CD4-positive, alpha-beta T cell treated with Interleukin-15 for 4 hours (primary cell): ENCODE measurements at regions not wholly inside any gene's neighbourhood (a gene's known extent, or its start where the extent isn't known, plus 50 kb on each side); places are given as distances from the start of the nearest gene placed in this dataset.
A peak's percentile ranks its signal among the peaks of the same experiment; 100 is the strongest.

Experiments
- DNase-seq: peaks from one replicate; pipeline ENCODE4 v3.0.0-alpha.2; 2020; ENCODE audit warnings: low spot score

DNA sequence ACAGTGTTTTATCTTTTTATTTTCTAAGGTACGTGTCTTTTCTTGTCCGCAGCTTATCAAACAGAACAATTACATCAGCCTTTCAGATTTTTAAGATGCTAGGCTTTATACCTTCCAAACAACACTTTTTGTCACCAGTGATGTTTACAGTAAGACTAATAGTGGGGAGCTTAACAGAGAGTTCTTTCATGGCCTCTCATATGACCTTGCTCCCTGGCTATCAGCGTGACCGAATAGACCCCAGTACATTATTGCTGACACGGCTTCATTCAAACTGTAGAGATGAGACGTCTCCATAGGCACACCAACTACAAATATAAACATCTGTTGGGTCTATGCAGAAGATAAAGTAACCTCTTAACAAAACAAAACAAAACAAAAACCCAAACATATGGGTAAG is 477.6 kb upstream of the KCNMB2 start:
- DNase-seq = no peak

DNA sequence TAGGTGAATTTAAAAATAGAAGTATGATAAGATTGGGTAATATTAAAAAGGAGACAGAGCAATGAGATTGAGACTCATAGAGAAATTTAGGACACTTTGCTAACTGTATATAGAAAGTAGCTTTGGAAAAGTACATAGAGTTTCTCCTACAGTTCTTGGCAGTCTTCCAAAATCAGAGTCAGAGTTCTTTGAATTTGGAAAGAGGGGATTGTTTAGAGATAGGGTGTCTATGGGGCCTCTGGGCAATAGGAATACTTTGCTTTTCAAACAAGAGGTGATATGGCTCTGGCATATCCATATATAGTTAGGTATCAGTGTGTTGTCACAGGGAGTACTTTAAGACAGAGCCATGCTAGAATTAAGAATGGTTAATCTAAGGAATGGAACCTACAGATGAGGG is 477.1 kb upstream of the KCNMB2 start:
- DNase-seq = no peak

DNA sequence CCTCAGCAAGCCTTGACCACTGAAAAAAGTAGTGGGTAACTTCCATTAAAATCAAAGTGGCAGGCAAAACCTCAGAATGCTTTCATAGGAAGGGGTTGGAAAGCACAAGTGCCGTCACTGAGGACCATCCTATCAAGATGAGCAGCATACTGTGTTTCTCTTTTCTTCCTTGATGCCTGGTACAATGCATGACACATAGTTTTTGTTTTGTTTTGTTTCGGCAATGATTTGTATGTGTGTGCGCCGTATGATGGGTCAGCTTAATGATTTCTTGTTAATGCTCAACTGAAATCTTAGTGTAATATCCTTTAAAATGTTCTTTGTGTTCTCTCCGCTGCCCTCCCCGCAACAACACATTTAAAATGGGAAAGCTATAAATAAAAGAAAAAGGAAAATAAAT is 476.4 kb upstream of the KCNMB2 start:
- no peak for DNase-seq

DNA sequence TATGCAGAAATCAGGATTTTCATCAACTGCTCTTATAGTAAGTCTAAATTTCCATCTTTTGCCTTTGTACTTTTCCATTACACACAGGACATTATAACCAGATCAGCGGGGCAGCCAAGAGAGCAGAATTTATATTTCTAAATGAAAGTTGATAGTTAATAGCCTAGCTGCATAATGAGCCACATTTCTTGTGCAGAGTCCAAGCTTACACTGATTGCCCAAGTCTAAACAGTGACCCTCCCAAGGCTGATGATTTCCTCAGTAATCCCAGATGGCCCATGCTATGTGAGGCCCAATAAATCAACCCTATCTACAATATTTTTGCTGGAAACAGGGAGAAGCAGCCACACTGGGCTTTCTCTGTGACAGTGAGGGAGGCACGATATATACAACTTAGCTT is 475.8 kb upstream of the KCNMB2 start:
- no peak for DNase-seq

DNA sequence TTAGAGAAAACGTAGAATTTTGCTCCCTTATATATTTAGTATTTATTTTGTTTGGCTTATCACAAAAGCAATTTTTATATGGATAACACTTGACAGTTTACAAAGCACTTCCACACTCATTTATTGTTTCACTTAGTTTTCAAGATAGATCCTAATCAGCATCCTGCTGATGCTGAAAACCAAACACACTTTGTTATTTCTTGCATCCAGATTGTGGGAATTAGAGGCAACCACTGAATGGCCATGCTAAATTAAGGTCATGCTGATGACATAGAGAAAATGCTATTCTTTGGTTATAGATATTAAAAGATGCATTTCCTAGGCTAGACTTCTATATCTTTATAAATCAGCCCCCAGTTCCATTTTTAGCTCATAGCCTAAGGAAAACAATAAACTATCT is 474.1 kb upstream of the KCNMB2 start:
- DNase-seq = no peak

DNA sequence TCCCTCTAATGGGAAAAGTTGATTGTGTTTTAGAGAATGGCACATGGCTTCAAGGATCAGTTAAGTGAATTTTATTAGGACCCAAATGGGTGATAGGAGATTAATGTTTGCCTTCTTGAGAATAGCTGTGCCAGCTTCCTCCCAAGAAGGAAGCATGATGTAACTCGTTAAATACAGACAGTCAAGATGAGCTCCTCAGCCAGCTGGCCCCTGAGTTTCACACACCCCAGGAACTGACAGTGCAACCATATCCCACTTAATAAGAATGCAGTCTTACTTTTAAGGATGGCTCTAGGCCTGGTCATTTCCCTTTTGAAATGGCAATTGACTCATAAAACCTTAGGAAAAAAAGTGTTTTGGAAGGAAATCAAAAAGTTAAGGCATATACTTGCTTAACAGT is 472.8 kb upstream of the KCNMB2 start:
- DNase-seq = no peak

DNA sequence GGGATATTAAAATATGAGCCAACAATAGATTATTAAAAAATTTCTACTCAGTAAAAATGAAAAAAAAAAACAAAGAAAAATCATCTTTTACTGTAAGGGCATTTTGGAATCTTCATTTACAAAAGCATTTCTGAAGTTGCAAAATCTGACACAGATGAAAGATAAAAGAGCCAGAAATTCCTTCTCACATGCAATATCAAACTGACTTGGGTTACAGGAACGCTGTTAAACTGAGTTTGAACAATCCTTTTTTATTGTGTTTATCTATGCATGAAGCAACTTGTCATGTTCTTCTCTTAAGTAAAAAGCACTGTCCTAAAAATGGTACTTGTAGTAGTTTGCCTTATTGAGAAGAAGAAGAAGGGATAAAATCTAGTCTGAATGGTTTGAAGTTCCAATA is 468.5 kb upstream of the KCNMB2 start:
- DNase-seq = no peak

DNA sequence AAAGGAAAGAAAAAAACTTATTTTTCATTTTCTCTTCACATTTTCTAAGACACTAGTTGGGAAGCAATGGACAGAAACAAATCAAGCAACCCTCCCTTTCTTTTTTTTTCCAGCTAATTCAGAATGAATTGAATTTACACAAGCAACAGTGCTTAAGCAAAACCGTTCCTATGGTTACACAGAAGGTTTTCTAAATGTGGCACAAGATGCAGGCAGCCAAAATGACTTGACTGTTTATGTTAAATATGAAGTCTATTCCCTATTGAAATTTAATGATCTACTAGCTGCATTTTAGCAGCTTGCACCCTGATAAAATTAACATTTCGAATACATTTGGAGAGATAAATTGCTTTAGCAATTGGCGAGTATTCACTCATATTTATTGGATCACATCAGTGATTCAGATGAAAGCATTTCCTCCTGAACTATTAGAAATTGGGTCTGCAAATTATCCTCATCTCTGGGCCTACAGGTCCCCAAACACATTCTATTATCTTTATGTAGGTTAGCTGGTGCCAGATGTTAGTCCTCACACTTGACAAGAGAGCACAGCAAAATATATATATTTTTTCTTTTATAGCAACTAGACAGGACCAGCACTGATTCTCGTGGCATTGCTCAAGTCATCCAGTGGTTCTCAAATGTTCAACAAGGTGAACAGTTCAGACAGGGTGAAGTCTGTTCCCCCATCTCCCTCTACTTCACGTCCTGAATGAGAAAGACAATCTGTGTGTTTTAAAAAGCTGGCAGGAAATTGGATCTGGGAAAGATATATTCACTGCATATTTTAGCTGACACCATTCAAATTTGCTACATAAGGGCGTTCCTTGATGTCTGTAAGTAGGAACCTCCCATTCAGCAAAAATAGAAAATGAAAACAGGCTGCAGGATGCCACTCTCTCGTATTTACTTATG is 463.6 kb upstream of the KCNMB2 start:
- DNase-seq = no peak

DNA sequence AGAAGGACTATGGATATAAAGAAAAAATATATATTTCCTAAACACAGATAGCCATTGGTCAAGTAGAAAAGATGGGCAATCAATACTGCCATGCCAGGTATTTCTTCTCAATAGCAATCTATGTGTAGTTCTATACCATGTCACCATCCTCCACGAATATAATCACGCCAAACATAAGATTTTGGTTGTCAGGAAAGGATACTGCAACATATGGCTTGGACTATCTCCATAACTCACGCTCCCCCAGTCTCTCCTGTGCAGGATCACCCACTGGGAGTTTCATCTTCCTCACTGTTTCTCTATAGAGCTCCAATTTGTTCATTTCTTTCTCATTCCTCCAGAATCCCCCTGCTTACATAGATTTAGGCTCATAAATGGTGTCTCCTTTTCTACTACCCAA is 462.9 kb upstream of the KCNMB2 start:
- DNase-seq = no peak

DNA sequence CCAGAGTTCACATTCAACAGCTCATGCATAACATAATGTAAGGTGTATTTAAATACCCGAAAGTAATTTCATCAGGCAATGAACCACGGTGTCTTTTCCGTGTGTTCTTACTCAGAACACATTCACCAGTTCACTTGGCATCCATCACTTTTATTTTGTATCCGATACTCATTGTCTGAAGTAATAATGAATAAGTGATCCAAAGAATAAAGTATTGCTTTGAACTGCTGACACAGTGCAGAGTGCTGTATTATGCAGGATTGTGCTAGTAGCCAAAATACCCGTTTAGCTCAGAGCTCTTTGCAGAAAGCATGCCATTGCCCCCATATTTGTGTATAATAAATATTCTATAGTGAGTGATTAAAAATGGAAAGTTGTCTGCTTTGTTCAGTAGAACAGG is 460.9 kb upstream of the KCNMB2 start:
- no peak for DNase-seq

DNA sequence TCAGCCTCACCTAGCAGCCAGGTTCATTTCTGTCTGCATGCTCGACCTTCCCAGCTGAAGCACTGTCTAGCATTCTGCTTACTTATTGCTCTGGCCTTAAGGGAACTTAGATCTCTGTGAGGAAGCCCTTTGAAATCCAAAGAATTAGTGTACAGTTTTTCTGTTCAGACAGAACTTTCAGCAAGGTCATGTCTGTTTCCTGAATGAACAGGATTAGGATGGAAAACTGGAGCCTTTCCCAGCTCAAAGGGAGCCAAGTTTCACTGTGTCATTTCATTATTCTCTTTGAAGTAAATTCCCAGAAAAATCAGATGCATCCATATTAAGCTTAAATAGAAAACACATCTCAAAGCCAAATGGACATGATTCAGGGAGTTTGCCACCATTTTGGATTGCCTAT is 457.3 kb upstream of the KCNMB2 start:
- no peak for DNase-seq

DNA sequence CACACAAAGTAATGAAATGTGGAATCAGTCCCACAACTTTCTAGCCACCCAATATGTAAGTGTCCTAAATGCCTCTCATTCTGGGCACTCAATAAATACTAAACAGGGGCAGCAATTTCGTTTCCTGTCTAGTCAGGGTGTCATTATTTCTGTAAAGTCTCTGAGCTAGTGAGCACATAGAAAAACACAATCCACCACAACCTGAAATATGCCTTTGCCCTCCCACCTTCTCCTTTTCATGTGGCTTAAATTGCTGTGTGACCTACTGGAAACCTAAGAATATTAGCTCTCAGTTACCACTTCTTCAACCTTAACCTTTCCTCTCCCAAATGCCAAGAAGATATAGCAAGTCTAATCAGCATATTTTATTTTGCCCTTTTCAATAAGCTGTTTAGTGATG is 456.3 kb upstream of the KCNMB2 start:
- DNase-seq = no peak

DNA sequence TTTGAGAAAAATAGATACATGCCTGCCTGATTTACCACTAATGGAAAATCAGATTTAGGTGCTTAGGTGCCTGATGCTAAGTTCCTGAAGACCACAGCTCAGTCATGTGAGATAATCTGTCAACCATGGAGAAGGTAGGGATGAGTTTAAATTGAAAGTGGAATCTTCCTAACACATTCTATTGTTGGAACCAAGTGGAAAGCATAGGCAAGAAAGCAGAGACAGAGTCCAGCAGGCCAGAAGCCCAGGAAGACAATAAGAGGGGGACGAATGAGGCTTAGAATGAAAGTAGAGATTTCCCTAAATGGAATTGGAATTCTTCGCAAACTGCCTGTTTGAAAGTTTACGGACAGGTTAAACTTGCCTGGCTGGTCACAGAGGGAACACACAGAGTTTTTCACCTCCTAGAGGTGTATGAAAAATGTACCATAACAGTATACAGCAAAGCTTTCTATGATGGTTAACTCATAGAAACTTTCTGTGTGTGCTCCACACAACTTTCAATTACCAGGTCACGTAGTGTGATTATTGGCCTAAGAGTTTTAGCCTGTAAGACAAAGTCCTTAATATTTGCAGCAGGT is 453.8 kb upstream of the KCNMB2 start:
- no peak for DNase-seq

DNA sequence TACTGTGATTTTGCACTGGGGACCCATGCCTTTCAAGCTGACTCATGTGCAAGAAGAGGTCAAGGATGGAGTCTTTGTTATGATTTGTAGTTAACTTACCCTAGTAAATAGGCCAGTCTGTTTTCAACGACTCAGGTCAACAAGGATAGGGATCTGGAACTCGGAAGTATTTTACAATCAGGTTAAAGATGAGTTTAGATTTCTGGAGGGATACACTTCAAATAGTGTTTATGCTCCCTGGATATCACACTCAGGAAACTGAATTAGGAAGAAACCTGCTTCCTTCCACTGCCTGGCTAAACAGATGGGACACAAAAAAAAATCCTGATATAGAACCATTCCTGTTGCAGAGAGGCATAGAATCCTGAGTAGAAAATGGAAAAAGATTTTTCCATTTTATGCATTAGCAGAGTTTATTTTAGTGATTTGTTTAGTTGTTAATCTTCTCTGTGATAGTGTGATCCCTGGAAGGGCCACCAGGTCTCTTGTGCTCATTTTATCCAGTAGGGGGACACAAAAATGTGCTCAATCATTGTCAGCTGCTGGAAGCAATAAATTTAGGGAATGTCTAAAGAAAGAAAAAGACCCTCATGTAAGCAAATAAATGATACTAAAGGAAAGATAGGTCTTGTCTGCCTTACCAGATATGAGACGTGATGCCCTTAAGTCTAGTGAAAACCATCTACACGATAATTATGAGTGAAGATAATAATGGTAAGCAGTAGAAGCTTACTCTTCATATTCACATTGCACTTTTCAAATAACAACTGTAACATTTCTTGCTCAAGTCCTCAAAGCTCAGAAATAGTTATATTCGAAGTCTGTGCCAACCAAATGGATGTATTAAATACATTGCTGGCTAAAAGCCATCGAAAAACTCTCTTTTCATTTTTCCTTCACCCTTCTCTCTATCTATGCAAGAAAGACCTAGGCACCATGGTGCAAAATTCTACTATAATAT is 452.1 kb upstream of the KCNMB2 start:
- DNase-seq = no peak

DNA sequence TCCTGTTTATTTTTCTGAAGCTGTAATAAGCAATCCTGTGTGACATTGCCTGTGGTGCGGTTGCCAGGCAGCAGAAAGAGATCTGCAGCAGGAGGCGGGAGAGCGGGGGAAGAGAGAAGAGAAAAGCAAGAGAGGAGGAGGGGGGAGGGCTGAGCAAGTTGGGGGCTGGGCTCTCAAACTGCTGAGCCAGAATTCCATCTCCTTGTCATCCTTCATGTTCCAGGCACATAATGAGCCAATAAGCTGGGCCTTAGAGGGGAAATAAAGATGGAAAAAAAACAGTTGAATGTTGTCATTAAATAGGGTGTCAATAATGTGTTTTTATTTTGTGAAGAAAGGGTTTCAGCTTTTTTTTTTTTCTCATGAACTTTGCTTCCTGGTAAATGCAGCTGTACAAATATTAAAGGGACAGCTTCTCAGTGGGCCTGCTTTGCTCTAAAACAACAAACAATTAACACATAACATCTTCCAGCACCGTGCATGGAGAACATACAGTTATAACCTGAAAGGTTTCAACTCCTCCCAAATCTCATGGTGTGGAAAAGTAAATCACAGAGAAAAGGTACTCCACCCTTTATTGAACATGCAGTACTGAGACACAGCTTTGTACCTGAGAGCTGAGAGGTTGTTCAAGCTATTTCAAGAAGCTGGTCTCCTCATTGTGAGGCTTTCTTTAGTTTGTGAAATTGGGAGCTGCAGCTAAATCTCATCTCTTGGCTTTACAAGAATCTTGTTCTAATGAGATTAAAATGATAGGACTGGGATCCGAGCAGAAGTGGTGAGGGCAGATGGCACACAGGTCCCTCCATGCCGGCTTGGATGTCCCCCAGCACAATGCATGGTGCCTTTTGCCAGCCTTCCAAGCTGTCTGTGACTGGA is 451.1 kb upstream of the KCNMB2 start:
- peak; percentile 25 for DNase-seq

DNA sequence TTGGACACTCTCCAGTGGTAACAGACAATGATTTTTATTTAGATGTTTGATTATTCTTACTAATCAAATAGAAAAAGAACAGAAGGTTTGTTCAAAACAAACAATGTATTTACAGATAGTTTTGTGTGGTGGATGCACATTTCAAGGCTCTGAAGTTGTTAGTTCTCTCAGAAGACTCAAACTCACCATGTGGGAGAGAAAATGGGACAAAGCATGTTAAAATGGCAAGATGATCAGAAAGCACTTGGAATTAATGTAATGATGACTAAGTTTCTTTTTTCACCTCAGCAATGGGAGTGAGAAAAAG is 450.5 kb upstream of the KCNMB2 start:
- DNase-seq = no peak

DNA sequence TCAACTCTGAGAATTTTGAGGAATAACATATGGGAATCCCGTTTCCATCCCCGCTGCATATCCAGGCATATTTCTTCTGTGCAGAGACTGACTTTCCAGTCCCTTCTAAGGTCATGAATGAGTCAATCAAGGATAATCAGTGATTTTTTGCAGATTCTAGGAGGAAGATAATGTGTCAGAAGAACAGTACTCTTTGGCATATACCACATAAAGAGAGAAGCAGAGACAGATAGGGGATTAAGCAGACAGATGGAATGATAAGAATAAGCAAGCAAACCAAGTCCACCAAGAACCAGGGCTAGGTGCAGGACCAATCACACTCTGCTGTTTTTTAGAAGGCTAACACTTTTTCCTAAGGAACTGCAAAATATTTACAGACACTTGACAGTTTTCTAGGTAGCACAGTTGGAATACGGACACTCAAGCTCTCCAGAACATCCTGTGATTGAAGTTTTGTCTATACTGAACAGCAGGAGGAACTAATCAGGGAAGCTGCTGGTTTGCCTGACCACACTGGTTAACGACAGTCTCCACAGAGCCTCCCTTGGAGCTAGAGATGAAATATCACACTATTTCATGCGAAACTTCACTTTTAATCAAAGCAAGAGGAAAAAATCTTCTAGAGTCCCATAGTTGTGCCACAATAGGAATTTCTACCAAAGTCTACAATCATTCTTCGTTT is 450.0 kb upstream of the KCNMB2 start:
- no peak for DNase-seq

DNA sequence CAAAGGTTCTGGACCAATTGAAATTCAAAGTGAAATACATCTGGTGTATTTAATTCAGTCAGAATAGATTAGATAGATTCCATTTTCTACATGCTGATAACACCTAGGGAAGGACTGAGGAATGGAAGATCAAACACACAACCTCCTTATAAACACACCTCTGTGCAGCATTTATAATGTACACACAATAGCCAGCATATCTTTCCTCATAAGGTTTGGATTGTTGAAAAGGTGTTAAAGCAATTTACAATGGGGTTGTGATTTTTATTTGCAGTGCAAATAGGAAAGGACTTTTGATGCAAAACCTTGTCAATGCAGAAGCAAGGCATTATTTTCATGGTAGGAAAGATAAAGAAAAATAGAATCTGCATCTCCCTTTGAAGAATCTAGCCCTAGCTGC is 448.9 kb upstream of the KCNMB2 start:
- no peak for DNase-seq

DNA sequence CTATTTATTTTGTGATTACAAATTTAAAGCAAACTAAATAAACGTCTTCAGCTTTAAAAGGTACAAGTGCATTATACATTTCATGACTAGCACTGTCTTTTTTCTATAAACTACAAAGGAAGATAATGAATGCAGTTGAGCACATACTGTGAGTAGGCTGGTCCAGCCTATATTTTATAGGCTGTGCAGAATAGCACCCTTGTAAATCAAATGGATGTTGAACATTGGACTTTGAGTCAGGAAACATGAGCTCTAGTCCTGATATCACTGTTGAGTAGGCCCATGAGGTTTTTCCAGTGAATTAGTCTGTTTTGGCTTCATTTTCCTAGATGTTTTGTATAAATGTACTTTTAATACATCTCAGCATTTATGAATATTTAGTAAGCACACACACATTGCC is 447.3 kb upstream of the KCNMB2 start:
- DNase-seq = no peak

DNA sequence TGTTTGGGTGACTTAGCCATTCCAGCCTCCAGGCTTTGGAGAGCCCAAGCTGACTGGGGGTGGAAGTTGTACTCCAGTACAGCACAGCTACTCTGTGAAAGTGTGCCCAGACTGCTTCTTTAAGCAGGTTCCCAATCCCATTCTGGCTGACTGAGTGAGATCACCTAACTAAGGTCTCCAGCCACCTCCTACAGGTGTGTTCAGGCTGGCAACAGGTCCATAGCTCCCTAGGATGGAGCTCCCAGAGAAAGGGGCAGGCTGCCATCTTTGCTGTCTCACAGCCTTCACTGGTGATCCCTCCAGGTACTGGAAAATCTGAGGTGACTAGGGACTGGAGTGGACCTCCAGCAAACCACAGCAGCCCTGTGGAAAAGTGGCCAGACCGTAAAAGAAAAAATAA is 445.3 kb upstream of the KCNMB2 start:
- DNase-seq = no peak

DNA sequence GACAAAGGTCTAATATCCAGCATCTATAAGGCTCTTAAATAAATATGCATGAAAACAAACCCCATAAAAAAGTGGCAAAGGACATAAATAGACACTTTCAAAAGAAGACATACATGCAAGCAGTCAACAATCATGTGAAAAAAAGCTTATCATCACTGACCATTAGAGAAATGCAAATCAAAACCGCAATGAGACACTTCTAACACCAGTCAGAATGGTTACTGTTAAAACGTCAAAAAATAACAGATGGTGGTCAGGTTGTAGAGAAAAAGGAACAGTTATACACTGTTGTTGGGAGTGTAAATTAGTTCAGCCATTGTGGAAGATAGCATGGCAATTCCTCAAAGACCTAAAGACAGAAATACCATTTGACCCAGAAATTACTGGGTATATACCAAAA is 440.7 kb upstream of the KCNMB2 start:
- DNase-seq = no peak
